ENCODE measurements at regions not wholly inside any gene's neighbourhood (a gene's known extent, or its start where the extent isn't known, plus 50 kb on each side); places are given as distances from the start of the nearest gene placed in this dataset.
A peak's percentile ranks its signal among the peaks of the same experiment; 100 is the strongest.

DNA sequence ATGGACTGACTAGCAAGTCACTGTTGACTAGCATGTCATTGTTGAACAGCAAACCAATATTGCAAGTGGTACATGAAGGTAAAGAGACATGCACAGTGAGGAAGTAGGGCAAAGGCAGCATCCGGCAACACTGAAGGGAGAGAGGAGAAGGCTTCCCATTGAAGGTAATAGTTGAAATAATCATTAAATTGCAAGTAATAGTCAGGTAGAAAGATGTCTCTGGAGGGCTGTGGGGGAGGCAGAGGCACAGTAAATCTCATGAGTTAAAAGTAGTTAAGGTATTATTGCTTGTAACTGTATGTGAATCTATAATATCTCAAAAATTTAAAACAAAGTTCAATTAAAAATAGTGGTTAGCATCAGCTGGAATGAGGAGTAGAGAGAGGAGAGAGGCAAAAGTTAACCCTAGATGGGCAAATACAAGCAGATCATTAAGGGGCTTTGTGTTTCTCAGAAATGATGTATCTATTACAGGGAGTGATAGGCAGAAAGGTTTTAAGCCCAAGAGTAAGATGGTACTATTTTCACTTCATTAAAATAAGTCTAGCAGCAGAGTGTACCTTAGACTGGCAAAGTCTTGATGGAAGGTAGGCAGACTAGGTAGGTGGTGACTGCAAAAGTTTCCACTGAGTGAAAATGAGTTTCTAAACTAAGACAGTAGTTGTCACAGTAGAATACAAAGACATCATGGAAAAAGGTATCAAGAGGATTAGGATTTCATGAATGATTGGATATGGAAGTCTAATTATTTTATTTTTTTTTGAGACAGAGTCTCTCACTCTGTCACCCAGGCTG lies 776.6 kb downstream of the RAB28 start:
- Histone ChIP-seq H3K4me1 (peaks cover 33% of the 10 kb centered on the region), H3K36me3 (ENCODE audit: control insufficient read depth, insufficient read depth, low read length) (no peaks in the 10 kb centered on the region), H3K27me3 (replicated peaks; ENCODE audit: control insufficient read depth, insufficient read depth, low read length) (no peaks in the 10 kb centered on the region), H3K9me3 (no peaks in the 10 kb centered on the region), H3K4me3 (ENCODE audit: low read depth, low read length) (no peak overlapping the region)
- peaks cover 6% of the 10 kb centered on the region for H3K36me3 Mint-ChIP-seq (ENCODE audit: insufficient read depth, unreplicated experiment)
- DNase-seq = no peak
- ChIA-PET POLR2A (no interaction called here), CTCF (no interaction called here)
- peak overlapping the region; percentile 90 for H3K27ac Mint-ChIP-seq (ENCODE audit: unreplicated experiment)
- intact Hi-C loops (cut with micrococcal nuclease; ENCODE audit: unreplicated experiment) = loop anchor here (2.0 kb wide), 1 partner anchor 29 kb away; no protein-coding TSS in a partner anchor
- peaks cover 22% of the 10 kb centered on the region for H3K4me1 Mint-ChIP-seq (ENCODE audit: low read depth, unreplicated experiment)
- no peaks in the 10 kb centered on the region for H3K27me3 Mint-ChIP-seq (ENCODE audit: insufficient read depth, unreplicated experiment)
- H3K9me3 Mint-ChIP-seq (ENCODE audit: unreplicated experiment) = peaks cover 12% of the 10 kb centered on the region
- TF ChIP-seq, protein P1, sequence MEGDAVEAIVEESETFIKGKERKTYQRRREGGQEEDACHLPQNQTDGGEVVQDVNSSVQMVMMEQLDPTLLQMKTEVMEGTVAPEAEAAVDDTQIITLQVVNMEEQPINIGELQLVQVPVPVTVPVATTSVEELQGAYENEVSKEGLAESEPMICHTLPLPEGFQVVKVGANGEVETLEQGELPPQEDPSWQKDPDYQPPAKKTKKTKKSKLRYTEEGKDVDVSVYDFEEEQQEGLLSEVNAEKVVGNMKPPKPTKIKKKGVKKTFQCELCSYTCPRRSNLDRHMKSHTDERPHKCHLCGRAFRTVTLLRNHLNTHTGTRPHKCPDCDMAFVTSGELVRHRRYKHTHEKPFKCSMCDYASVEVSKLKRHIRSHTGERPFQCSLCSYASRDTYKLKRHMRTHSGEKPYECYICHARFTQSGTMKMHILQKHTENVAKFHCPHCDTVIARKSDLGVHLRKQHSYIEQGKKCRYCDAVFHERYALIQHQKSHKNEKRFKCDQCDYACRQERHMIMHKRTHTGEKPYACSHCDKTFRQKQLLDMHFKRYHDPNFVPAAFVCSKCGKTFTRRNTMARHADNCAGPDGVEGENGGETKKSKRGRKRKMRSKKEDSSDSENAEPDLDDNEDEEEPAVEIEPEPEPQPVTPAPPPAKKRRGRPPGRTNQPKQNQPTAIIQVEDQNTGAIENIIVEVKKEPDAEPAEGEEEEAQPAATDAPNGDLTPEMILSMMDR (IDR thresholded peaks at IDR 0.05; ENCODE audit: insufficient read depth in 1 of 2, low read depth in 1 of 2, low read length in 1 of 2, severe bottlenecking in 1 of 2, unreplicated experiment in 1 of 2) = no peak
- TSS peak; percentile 78 for BruUV-seq (replicated peaks)
- peak overlapping the region; percentile 56 for H3K4me3 Mint-ChIP-seq (ENCODE audit: unreplicated experiment)

DNA sequence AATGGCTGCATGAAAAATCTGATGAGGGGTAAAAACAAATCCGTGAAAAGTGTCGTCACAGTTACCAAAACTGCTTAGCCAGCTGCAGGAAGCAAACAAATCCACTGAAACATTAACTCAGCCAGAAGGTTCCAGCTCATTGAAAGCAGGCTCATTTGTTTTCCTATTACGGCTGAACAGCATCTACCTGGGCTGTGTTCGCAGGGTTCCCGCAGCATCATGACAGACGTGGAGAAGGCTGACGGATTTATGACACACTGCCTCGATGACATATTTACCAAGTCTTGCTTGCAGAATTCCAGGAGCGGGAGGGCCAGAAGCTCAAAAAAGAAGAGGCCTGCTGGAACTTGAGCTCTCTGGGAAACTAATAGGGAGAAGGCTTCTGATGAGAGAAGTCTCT lies 781.1 kb downstream of the RAB28 start:
- POLR2A ChIA-PET = no interaction called here
- H3K36me3 ChIP-seq (ENCODE audit: control insufficient read depth, insufficient read depth, low read length) = no peaks in the 10 kb centered on the region
- H3K27ac Mint-ChIP-seq (ENCODE audit: unreplicated experiment) = no peak overlapping the region
- peak overlapping the region; percentile 29 for H3K4me3 Mint-ChIP-seq (ENCODE audit: unreplicated experiment)
- TF ChIP-seq, protein P1 (IDR thresholded peaks at IDR 0.05; ENCODE audit: insufficient read depth in 1 of 2, low read depth in 1 of 2, low read length in 1 of 2, severe bottlenecking in 1 of 2, unreplicated experiment in 1 of 2) = no peak
- H3K4me1 Mint-ChIP-seq (ENCODE audit: low read depth, unreplicated experiment) = peaks cover 27% of the 10 kb centered on the region
- peaks cover 6% of the 10 kb centered on the region for H3K36me3 Mint-ChIP-seq (ENCODE audit: insufficient read depth, unreplicated experiment)
- no peaks in the 10 kb centered on the region for H3K27me3 ChIP-seq (replicated peaks; ENCODE audit: control insufficient read depth, insufficient read depth, low read length)
- no peaks in the 10 kb centered on the region for H3K9me3 ChIP-seq
- BruUV-seq (replicated peaks) = no TSS peak
- CTCF ChIA-PET = no interaction called here
- no peak overlapping the region for H3K4me3 ChIP-seq (ENCODE audit: low read depth, low read length)
- intact Hi-C loops (cut with micrococcal nuclease; ENCODE audit: unreplicated experiment) = no loop called here
- peaks cover 28% of the 10 kb centered on the region for H3K4me1 ChIP-seq
- peak; percentile 21 to 51 for DNase-seq
- H3K27me3 Mint-ChIP-seq (ENCODE audit: insufficient read depth, unreplicated experiment) = no peaks in the 10 kb centered on the region
- peaks cover 12% of the 10 kb centered on the region for H3K9me3 Mint-ChIP-seq (ENCODE audit: unreplicated experiment)

DNA sequence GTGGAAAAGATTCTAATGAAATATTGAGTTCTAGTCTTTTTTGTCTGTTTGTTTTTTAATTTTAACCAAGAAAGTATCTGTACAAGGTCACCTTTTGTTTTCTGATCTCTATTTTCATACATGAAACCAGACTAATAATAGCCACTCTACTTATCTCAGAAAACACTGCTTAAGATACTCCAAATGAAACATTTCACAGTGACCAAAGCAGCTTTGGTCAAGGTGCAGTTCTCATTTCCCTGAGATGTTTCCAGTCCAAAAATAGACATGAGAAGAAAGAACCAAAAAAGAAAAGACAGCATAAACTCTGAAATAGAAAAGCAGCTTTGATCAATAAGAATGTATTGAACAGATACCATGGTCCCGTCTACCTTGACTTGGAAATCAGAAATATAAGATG lies 782.8 kb downstream of the RAB28 start:
- Mint-ChIP-seq H3K9me3 (ENCODE audit: unreplicated experiment) (no peaks in the 10 kb centered on the region), H3K27me3 (ENCODE audit: insufficient read depth, unreplicated experiment) (no peaks in the 10 kb centered on the region), H3K36me3 (ENCODE audit: insufficient read depth, unreplicated experiment) (no peaks in the 10 kb centered on the region), H3K4me1 (ENCODE audit: low read depth, unreplicated experiment) (peaks cover 14% of the 10 kb centered on the region), H3K4me3 (ENCODE audit: unreplicated experiment) (no peak overlapping the region), H3K27ac (ENCODE audit: unreplicated experiment) (no peak overlapping the region)
- Histone ChIP-seq H3K36me3 (ENCODE audit: control insufficient read depth, insufficient read depth, low read length) (no peaks in the 10 kb centered on the region), H3K4me1 (peaks cover 12% of the 10 kb centered on the region), H3K4me3 (ENCODE audit: low read depth, low read length) (no peak overlapping the region), H3K27me3 (replicated peaks; ENCODE audit: control insufficient read depth, insufficient read depth, low read length) (no peaks in the 10 kb centered on the region), H3K9me3 (no peaks in the 10 kb centered on the region)
- POLR2A ChIA-PET = no interaction called here
- intact Hi-C loops (cut with micrococcal nuclease; ENCODE audit: unreplicated experiment) = no loop called here
- BruUV-seq (replicated peaks) = no TSS peak
- TF ChIP-seq, protein P1 (IDR thresholded peaks at IDR 0.05; ENCODE audit: insufficient read depth in 1 of 2, low read depth in 1 of 2, low read length in 1 of 2, severe bottlenecking in 1 of 2, unreplicated experiment in 1 of 2) = no peak
- CTCF ChIA-PET = interaction anchor here (0.6 kb wide), 1 partner anchor 26 kb away, joined by 3 read pairs; no protein-coding TSS in a partner anchor
- DNase-seq = no peak

All from Caco-2 (cell line).